Lower lobe of right lung (tissue), 2 donors: ENCODE measurements at regions not wholly inside any gene's neighbourhood (a gene's known extent, or its start where the extent isn't known, plus 50 kb on each side); places are given as distances from the start of the nearest gene placed in this dataset.

Experiments
- ATAC-seq, 2 donors: fragments of 200-7000 bp; cut with Tn5 transposase; one replicate each; pipeline ENCODE4 v1.9.1; 2020 to 2022; ENCODE audit warnings: mild to moderate bottlenecking in 2 of 2, moderate library complexity in 2 of 2
- DNase-seq: peaks from one replicate; pipeline ENCODE4 v3.0.0-alpha.2; 2020
- H3K27ac ChIP-seq: fragments of 200-600 bp; one replicate; pipeline ENCODE4 v1.8.0; 2022
- H3K27me3 ChIP-seq: fragments of 200-600 bp; one replicate; pipeline ENCODE4 v1.8.0; 2022; ENCODE audit warnings: low read depth
- H3K36me3 ChIP-seq: fragments of 200-600 bp; one replicate; pipeline ENCODE4 v1.8.0; 2022; ENCODE audit warnings: mild to moderate bottlenecking
- H3K4me1 ChIP-seq: fragments of 200-600 bp; one replicate; pipeline ENCODE4 v1.8.0; 2022
- H3K4me3 ChIP-seq: fragments of 200-600 bp; one replicate; pipeline ENCODE4 v1.8.0; 2022; ENCODE audit warnings: mild to moderate bottlenecking
- H3K9me3 ChIP-seq: fragments of 200-600 bp; one replicate; pipeline ENCODE4 v1.8.0; 2022
- CTCF ChIP-seq: fragments of 200-600 bp; IDR thresholded peaks from one replicate; pipeline ENCODE4 v1.8.0; 2022; ENCODE audit warnings: antibody characterized with exemption, mild to moderate bottlenecking
- intact Hi-C: fragments of 100-400 bp; cut with DNase I; formaldehyde crosslinking; loops from one replicate; pipeline ENCODE4 v1.11.0; 2022
- donor health status: DM: no; HTN: yes; CAD: no; lungs with severe emphysema.

GRCh38 chr7:18337048-18337809 is 158.3 kb upstream of the HDAC9 start:
- intact Hi-C loops: no loop called here
- H3K4me3 ChIP-seq: no peak overlapping the region
- H3K4me1 ChIP-seq: peaks cover 4% of the 10 kb centered on the region
- no peak for DNase-seq
- H3K27me3 ChIP-seq: no peaks in the 10 kb centered on the region
- no peaks in the 10 kb centered on the region for H3K36me3 ChIP-seq
- no peak for ATAC-seq
- peaks cover 10% of the 10 kb centered on the region for H3K9me3 ChIP-seq
- TF ChIP-seq CTCF: no peak
- H3K27ac ChIP-seq: no peak overlapping the region

GRCh38 chr7:18338910-18339523 is 156.5 kb upstream of the HDAC9 start:
- Histone ChIP-seq H3K27ac (no peak overlapping the region), H3K9me3 (peaks cover 10% of the 10 kb centered on the region), H3K4me1 (peaks cover 4% of the 10 kb centered on the region), H3K36me3 (no peaks in the 10 kb centered on the region), H3K27me3 (no peaks in the 10 kb centered on the region), H3K4me3 (no peak overlapping the region)
- DNase-seq (no peak), ATAC-seq (no peak)
- intact Hi-C loops: no loop called here
- TF ChIP-seq CTCF: no peak

- H3K4me1 ChIP-seq: peaks cover 4% of the 10 kb centered on the region
- peaks cover 10% of the 10 kb centered on the region for H3K9me3 ChIP-seq
- no peaks in the 10 kb centered on the region for H3K36me3 ChIP-seq
- H3K4me3 ChIP-seq: no peak overlapping the region
- DNase-seq (no peak), ATAC-seq (no peak)
- intact Hi-C loops: no loop called here
- H3K27me3 ChIP-seq: no peaks in the 10 kb centered on the region
- no peak for TF ChIP-seq CTCF
- H3K27ac ChIP-seq: no peak overlapping the region
These were observed 153.8 kb upstream of the HDAC9 start for GRCh38 chr7:18341756-18342155.

- intact Hi-C loops: no loop called here
These were observed 152.5 kb upstream of the HDAC9 start for GRCh38 chr7:18343047-18343446.

GRCh38 chr7:18344536-18344935 is 151.0 kb upstream of the HDAC9 start:
- ATAC-seq: no peak
- Histone ChIP-seq H3K36me3 (no peaks in the 10 kb centered on the region), H3K9me3 (peaks cover 10% of the 10 kb centered on the region), H3K27ac (no peak overlapping the region), H3K4me1 (no peaks in the 10 kb centered on the region), H3K4me3 (no peak overlapping the region), H3K27me3 (no peaks in the 10 kb centered on the region)
- intact Hi-C loops: no loop called here
- DNase-seq: no peak
- no peak for TF ChIP-seq CTCF

More at GRCh38 chr7:18343047-18343446, 152.5 kb upstream of the HDAC9 start:
- Histone ChIP-seq H3K4me1 (peaks cover 4% of the 10 kb centered on the region), H3K4me3 (no peak overlapping the region), H3K9me3 (peaks cover 10% of the 10 kb centered on the region), H3K36me3 (no peaks in the 10 kb centered on the region), H3K27ac (no peak overlapping the region), H3K27me3 (no peaks in the 10 kb centered on the region)
- no peak for DNase-seq
- ATAC-seq: no peak
- TF ChIP-seq CTCF: no peak
